GM21786 (cell line): ENCODE measurements at regions not wholly inside any gene's neighbourhood (a gene's known extent, or its start where the extent isn't known, plus 50 kb on each side); places are given as distances from the start of the nearest gene placed in this dataset.

Experiments
- ATAC-seq: cut with Tn5 transposase; IDR thresholded peaks from one replicate; pipeline ENCODE4 v1.9.1; 2021; ENCODE audit not compliant: unreplicated experiment

GRCh38 chr10:43809211-43809930 lies 160.7 kb upstream of the ZNF32 start:
- no peak for ATAC-seq

- peak; percentile 58 for ATAC-seq
Measured at GRCh38 chr10:43808136-43808535, 159.5 kb upstream of the ZNF32 start.

GRCh38 chr10:43806831-43807640 lies 158.4 kb upstream of the ZNF32 start:
- no peak for ATAC-seq

GRCh38 chr10:43803791-43804190 lies 155.1 kb upstream of the ZNF32 start:
- ATAC-seq: no peak

- no peak for ATAC-seq
Measured at GRCh38 chr10:43802988-43803696, 154.5 kb upstream of the ZNF32 start.

- ATAC-seq: no peak
Measured at GRCh38 chr10:43801626-43802025, 152.9 kb upstream of the ZNF32 start.

- ATAC-seq: no peak
Measured at GRCh38 chr10:43801140-43801539, 152.5 kb upstream of the ZNF32 start.

GRCh38 chr10:43796781-43797180 lies 148.1 kb upstream of the ZNF32 start:
- ATAC-seq: no peak

- ATAC-seq: no peak
Measured at GRCh38 chr10:43795639-43796038, 147.0 kb upstream of the ZNF32 start.

GRCh38 chr10:43795093-43795492 lies 146.4 kb upstream of the ZNF32 start:
- no peak for ATAC-seq

- no peak for ATAC-seq
Measured at GRCh38 chr10:43794181-43794815, 145.6 kb upstream of the ZNF32 start.

GRCh38 chr10:43793704-43794103 lies 145.0 kb upstream of the ZNF32 start:
- no peak for ATAC-seq

- no peak for ATAC-seq
Measured at GRCh38 chr10:43790147-43790546, 141.5 kb upstream of the ZNF32 start.

GRCh38 chr10:43785252-43785651 lies 136.6 kb upstream of the ZNF32 start:
- ATAC-seq: no peak

- ATAC-seq: no peak
Measured at GRCh38 chr10:43782814-43783213, 134.1 kb upstream of the ZNF32 start.

GRCh38 chr10:43781480-43782361 lies 133.0 kb upstream of the ZNF32 start:
- ATAC-seq: peak; percentile 77

GRCh38 chr10:43778571-43778970 lies 129.9 kb upstream of the ZNF32 start:
- ATAC-seq: no peak

- ATAC-seq: no peak
Measured at GRCh38 chr10:43775384-43775783, 126.7 kb upstream of the ZNF32 start.

- no peak for ATAC-seq
Measured at GRCh38 chr10:43774234-43774769, 125.6 kb upstream of the ZNF32 start.

- ATAC-seq: no peak
Measured at GRCh38 chr10:43773736-43774135, 125.1 kb upstream of the ZNF32 start.
